ENCODE measurements at regions not wholly inside any gene's neighbourhood (a gene's known extent, or its start where the extent isn't known, plus 50 kb on each side); places are given as distances from the start of the nearest gene placed in this dataset.
A peak's percentile ranks its signal among the peaks of the same experiment; 100 is the strongest.

- DNase-seq = no peak
Measured at GRCh38 chr1:14511166-14511680, 87.3 kb upstream of the KAZN start.

GRCh38 chr1:14511796-14512585, 86.5 kb upstream of the KAZN start:
- DNase-seq = no peak

DNA sequence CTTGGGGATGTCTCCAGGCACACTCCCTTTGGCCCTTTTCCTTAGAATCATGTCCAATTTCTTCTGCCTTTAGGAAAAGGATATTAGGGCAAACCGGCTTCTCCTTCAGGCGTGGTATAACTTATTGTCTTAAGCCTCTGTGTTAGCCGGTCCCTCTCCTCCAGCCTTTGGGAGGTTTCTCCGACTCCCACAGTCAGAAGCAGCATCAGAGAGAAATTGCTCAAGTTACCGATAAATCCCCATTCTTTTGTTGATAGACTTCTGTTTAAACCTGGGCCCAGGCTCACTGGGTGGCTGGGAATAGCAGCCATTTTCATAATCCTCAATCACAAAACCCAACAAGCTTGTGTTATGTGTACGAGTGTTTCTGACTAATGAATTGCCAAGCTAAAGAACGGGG, 85.4 kb upstream of the KAZN start:
- no peak for DNase-seq

DNA sequence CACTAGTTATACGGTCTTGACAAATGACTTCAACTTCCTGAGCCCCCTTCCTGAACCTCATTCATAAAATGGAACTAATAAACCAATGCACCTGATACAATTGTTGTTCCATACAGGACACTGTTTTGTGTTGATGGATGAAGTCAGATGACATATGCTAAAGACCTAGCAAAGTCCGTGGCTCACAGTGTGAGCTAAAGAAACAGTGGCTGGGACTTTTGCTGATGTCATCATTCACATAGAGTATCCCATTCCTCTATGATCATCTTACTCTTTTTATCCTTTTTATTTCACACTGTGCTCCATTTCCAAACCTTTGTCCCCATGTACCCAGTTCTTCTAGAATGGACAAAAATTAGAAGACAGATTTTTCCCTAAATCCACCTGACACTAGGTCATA, 83.7 kb upstream of the KAZN start:
- DNase-seq = no peak

GRCh38 chr1:14516974-14517840, 81.3 kb upstream of the KAZN start:
- no peak for DNase-seq

DNA sequence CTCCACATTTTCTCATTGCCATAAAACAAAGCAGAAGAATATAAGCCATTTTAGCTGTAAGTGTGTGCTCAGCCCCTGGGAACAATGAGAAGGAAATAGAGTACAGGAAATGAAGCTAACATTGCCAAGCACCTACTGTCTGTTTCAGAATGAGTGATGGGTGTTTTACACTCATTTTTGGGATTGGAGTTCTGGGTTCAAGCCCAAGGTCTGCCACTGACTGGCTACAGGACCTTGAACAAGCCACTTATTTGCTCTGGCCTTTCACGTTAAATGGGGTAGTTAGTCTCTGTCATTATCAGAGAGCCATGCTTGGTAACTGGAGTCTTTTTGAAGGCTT, 80.7 kb upstream of the KAZN start:
- DNase-seq = no peak

DNA sequence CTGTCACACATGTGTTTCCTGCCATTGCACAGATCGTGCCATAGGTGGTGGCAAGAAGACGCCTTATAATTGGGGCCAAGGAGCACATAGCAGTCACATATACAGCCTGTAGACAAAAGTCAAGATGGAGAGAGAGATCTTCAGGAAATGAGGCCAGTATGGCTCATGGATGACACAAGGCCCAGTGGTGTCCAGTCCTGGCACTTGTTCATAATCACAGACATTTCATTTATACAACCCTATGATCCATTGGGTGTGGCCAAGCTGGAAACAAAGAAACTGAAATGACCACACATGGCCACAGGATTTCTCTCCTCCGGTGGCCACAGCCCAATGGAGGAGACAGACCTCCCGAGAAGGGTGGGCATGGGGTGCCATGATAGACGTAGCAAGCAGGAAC, 78.5 kb upstream of the KAZN start:
- no peak for DNase-seq

- DNase-seq = no peak
Measured at GRCh38 chr1:14520514-14521163, 77.8 kb upstream of the KAZN start.

DNA sequence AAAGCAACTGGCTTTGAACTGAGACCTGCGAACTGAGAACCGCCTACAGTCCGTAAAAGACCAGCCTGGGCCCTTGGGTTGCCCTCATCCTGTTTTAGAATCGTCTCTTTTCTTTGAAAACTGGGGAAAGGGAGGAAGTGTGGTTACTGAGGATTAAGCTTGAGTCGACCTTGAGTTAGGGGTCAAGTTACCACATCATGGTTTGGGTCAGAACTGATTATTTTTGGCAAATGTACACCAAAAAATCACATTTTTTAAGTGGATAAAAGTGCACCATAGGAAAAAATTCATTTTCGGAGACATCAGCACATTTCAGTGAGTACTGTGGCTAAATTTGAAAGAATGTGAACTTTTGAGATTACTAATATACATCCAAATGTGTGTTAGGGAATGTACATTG, 76.9 kb upstream of the KAZN start:
- DNase-seq = no peak

DNA sequence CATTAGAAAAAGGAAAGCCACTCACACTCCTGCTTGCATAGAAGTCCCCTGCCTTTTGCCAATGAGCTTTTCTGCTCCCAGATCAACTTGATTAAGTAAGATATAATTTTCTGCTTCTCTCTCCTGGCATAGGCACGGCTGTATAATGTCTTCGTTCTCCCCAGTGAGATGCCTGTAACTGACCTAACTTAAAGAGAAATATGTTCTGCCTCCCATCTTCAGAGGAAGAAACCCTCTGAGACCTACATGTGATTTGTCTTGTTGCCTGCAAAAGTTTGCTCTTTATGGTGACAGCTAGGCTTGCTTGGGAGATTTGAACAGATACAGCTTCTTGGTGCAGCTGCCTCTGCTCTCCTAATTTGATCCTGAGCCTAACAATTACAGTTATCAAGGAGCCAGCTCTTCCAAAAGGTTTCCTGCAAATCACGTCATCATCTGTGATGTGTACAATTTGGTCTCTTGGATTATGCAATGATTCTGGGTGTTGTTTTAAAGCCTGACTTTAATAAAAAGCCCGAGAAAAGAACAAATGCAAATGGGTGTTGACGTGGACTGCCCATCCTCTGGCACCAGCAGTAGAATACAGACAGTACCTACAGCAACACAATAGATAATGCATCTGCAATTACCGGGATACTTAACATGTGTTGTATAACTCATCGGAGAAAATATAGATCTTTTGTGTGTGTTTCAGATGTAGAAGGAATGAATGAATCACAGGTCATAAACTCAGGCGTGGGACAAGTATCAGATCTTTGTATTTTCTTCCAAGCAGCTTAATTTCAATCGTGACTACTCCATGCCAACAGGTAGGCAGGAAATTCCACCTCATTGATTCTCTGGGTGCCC, 76.2 kb upstream of the KAZN start:
- DNase-seq = no peak

GRCh38 chr1:14522926-14523241, 75.6 kb upstream of the KAZN start:
- peak; percentile 38 for DNase-seq

- DNase-seq = no peak
Measured at GRCh38 chr1:14524826-14525636, 73.5 kb upstream of the KAZN start.

GRCh38 chr1:14529475-14529874, 69.0 kb upstream of the KAZN start:
- DNase-seq = no peak

GRCh38 chr1:14531519-14531918, 67.0 kb upstream of the KAZN start:
- no peak for DNase-seq

DNA sequence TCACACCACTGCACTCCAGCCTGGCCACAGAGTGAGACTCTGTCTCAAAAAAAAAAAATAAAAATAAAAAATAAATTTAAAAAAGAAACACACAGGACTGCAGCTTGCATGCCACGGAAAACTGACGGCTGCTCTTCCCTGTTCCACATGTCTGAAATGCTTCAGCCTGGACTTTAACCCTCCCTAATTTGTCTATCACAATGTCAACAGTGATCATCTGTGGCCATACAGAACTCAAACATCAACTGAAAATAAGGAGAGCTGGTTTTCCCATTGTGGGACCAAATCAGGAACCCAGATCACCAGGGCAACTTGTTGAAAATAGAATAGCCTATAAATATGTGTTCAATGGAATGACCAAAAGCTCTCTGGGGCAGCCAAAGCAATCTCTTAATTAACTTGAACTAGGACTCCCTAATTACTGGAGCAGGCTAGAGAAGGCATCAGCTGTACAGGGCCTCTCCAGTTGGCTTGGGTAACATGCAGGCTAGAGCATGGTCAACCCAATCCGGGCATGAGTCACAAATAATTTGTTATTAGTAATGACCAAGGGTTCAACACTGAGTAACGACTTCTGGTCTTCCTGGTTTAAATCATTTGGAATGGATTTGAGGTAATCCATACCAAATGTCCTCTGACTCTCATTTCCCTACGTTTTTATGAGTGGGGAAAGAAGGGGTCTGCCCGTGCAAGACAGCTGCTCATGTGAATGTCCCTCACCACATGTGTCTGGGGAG, 62.7 kb upstream of the KAZN start:
- peak; percentile 46 for DNase-seq

- DNase-seq = no peak
Measured at GRCh38 chr1:14538335-14538734, 60.1 kb upstream of the KAZN start.

DNA sequence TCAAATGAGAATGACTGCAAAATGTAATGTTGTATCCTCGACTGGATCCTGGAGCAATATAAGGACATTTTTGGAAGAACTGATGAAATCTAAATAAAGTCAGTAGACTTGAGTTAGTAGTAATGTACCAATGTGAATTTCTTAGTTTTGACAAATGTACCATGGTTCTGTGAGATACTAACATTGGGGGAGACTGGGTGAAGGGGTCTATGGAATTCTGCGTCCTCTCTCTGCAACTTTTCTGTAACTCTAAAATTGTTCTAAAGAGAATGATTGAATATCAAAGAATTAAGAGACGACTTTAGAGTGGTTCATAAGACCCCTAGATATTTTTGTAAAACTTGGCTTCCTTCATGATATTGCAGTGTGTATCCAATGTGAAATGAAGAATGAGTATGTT, 59.2 kb upstream of the KAZN start:
- DNase-seq = no peak

DNA sequence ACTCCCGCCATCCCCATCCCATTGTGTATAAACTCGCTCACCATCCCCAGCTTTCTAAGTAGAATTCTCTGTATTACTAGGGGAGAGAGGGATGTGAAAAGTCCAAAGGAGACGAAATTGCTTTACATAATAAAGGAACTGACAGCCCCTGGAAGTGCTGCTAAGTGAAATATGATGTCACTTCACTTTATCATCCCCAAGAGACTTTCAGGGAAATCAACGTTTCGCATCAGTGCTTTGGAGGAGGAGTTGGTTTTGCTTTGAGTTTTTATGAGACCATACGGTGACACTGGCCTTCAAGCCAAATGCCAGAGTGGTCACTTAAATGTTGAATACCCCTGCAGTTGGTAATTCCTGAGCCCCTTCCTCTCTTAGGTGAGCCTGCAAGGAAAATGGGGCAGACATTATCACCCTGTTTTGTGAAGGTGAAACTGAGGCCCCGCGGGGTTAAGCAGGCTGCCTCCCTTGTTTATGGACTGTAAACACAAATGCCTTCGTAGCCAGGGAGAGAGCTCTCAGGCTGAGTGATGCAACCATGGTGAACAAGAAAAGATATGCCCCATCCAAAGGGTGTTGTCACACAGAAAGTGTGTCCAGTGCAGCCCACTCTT, 58.4 kb upstream of the KAZN start:
- no peak for DNase-seq

DNA sequence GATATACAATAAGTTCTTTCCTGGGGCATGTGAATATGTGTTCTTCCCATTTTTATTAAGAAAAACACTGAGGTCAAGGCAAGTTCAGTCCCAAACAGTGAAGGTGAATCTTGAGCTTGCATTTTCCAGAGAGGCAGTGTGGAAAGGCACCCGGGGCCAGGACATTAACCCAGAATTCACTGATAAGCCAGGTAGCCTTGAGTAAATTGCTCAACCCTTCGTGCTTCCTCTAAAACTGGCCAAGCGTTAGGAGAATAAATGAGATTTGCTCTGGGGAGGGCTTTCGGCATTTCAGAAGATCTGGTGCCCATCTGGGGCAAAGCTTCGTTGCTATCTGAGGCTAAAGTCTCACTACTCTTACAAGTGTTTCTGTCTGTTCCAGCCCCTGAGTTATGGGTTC, 57.1 kb upstream of the KAZN start:
- no peak for DNase-seq

DNA sequence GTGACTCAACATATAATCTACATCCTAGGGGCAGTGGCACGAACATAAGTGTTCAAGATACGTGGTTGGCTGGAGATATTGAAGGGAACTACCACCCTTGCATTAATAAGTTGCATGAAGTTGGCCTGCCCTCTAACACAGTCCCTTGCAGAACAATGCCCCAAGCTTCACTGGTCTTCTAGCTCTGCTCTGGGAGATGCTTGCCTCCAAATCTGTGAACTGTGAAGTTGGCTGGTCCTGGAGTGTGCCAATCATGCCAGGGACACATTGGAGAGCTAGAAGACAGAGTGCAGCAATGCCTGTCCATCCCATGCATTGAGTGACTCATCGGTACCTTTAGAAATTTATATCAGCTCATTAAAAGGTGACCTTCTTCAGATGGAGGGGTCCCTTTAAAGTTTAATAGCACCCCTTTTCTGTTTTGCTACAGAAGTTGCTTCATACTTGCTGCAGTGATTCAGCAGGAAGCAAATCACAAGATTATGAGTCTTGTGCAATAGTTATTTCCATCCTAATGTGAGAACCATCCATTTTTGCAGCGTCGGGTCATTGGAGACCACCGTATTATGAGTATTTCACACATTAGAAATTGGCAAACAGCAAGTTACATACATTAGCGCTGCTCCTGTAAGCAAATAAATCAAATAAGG, 55.2 kb upstream of the KAZN start:
- DNase-seq = no peak

Measured in NCI-H146 (cell line).